MM.1S (cell line): ENCODE measurements at regions not wholly inside any gene's neighbourhood (a gene's known extent, or its start where the extent isn't known, plus 50 kb on each side); places are given as distances from the start of the nearest gene placed in this dataset.

ENCODE experiments used
- DNase-seq: peaks from one replicate; pipeline ENCODE4 v3.0.0-alpha.2; 2015
- H2AFZ ChIP-seq: fragments of 300-600 bp; sonication (generic); 2 replicates; pipeline ENCODE4 v1.6.0; 2016; ENCODE audit warnings: antibody characterized with exemption, low read length
- H3F3A ChIP-seq: fragments of 300-600 bp; sonication (generic); 2 replicates; pipeline ENCODE4 v1.6.1; 2016; ENCODE audit warnings: mild to moderate bottlenecking, antibody characterized with exemption, low read length, moderate library complexity, mixed read lengths; ENCODE audit not compliant: insufficient read depth
- H3K27ac ChIP-seq: fragments of 300-600 bp; sonication (generic); 2 replicates; pipeline ENCODE4 v1.5.1; 2016; ENCODE audit warnings: mild to moderate bottlenecking, low read length
- H3K27me3 ChIP-seq: fragments of 300-600 bp; sonication (generic); replicated peaks from 2 replicates; pipeline ENCODE4 v1.6.0; 2016; ENCODE audit warnings: low read length; ENCODE audit not compliant: insufficient read depth
- H3K36me3 ChIP-seq: fragments of 300-600 bp; sonication (generic); replicated peaks from 2 replicates; pipeline ENCODE4 v1.6.1; 2016; ENCODE audit warnings: mild to moderate bottlenecking, low read length, mixed read lengths; ENCODE audit not compliant: insufficient read depth
- H3K4me1 ChIP-seq: fragments of 300-600 bp; sonication (generic); 2 replicates; pipeline ENCODE4 v1.6.1; 2016; ENCODE audit warnings: low read length, mixed read lengths
- H3K4me2 ChIP-seq: fragments of 300-600 bp; sonication (generic); 2 replicates; pipeline ENCODE4 v1.6.0; 2016; ENCODE audit warnings: low read depth, low read length
- H3K4me3 ChIP-seq: fragments of 300-600 bp; sonication (generic); 2 replicates; pipeline ENCODE4 v1.5.1; 2016; ENCODE audit warnings: low read length, mixed read lengths
- H3K79me2 ChIP-seq: fragments of 300-600 bp; sonication (generic); 2 replicates; pipeline ENCODE4 v1.6.1; 2016; ENCODE audit warnings: mixed run types, low read length, mixed read lengths
- H3K9ac ChIP-seq: fragments of 300-600 bp; sonication (generic); 2 replicates; pipeline ENCODE4 v1.6.1; 2016; ENCODE audit warnings: low read length, mixed read lengths
- H3K9me2 ChIP-seq: fragments of 300-600 bp; sonication (generic); replicated peaks from 2 replicates; pipeline ENCODE4 v1.6.1; 2016; ENCODE audit warnings: mild to moderate bottlenecking, low read length, mixed read lengths; ENCODE audit not compliant: insufficient read depth
- H3K9me3 ChIP-seq: fragments of 300-600 bp; sonication (generic); replicated peaks from 2 replicates; pipeline ENCODE4 v1.6.1; 2016; ENCODE audit warnings: mild to moderate bottlenecking, low read length, mixed read lengths; ENCODE audit not compliant: insufficient read depth
- H4K20me1 ChIP-seq: fragments of 300-600 bp; sonication (generic); 2 replicates; pipeline ENCODE4 v1.6.1; 2016; ENCODE audit warnings: mild to moderate bottlenecking, low read length, moderate library complexity, mixed read lengths; ENCODE audit not compliant: insufficient read depth
- EZH2 ChIP-seq: fragments of 300-600 bp; sonication (generic); optimal IDR thresholded peaks from 2 replicates; pipeline ENCODE3; 2017; ENCODE audit warnings: low read depth, mild to moderate bottlenecking, antibody characterized with exemption, low read length, mixed read lengths
- EZH2phosphoT487 ChIP-seq: fragments of 300-600 bp; sonication (generic); IDR thresholded peaks from 2 replicates; pipeline ENCODE4 v1.6.1; 2018; ENCODE audit warnings: antibody characterized with exemption, low read length
- TF ChIP-seq, protein P1 (sequence below): fragments of 300-600 bp; sonication (generic); IDR thresholded peaks from 2 replicates; pipeline ENCODE4 v1.5.1; 2016; ENCODE audit warnings: antibody characterized with exemption, low read length, mixed read lengths

DNA sequence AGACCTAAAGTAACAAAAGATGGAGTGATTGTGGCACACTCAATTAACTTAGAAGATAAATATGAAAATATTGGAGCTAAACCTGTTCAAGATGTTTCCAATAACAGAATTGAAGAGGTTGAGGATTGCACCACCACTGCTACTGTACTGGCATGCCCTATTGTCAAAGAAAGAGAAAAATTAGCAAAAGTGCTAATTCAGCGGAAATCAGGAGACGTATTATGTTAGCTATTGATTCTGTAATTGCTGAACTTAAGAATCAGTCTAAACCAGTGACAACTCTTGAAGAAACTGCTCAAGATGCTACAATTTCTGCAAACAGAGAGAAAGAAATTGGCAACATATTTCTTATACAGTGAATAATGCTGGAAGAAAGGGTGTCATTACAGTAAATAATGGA, 754.4 kb downstream of the CDH18 start:
- DNase-seq, result no peak
- TF ChIP-seq EZH2phosphoT487 (no peak), EZH2 (no peak)
- TF ChIP-seq, protein P1, sequence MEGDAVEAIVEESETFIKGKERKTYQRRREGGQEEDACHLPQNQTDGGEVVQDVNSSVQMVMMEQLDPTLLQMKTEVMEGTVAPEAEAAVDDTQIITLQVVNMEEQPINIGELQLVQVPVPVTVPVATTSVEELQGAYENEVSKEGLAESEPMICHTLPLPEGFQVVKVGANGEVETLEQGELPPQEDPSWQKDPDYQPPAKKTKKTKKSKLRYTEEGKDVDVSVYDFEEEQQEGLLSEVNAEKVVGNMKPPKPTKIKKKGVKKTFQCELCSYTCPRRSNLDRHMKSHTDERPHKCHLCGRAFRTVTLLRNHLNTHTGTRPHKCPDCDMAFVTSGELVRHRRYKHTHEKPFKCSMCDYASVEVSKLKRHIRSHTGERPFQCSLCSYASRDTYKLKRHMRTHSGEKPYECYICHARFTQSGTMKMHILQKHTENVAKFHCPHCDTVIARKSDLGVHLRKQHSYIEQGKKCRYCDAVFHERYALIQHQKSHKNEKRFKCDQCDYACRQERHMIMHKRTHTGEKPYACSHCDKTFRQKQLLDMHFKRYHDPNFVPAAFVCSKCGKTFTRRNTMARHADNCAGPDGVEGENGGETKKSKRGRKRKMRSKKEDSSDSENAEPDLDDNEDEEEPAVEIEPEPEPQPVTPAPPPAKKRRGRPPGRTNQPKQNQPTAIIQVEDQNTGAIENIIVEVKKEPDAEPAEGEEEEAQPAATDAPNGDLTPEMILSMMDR, result no peak

DNA sequence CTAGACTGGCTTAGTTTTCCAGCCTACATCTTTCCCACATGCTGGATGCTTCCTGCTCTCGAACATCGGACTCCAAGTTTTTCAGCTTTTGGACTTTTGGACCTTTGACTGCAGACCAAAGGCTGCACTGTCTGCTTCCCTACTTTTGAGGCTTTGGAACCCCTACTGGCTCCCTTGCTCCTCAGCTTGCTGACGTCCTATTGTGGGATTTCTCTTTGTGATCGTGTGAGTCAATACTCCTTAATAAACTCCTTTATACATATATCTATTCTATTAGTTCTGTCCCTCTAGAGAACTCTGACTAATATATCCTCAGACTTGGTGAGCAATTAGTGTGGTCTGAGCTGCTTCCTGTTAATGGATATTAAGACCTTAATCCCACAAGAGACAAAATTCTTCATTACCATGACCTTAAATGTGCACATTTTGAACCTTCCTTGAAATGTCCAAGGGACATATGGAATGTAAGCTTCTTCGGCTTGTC, 752.9 kb downstream of the CDH18 start:
- no peak for DNase-seq
- H3K4me2 ChIP-seq, result no peak overlapping the region
- H3K36me3 ChIP-seq, result no peaks in the 10 kb centered on the region
- H3K9me3 ChIP-seq, result no peaks in the 10 kb centered on the region
- TF ChIP-seq EZH2phosphoT487, result no peak
- TF ChIP-seq EZH2, result no peak
- TF ChIP-seq, protein P1, result no peak
- H3K9me2 ChIP-seq, result no peaks in the 10 kb centered on the region
- no peaks in the 10 kb centered on the region for H3F3A ChIP-seq
- H3K27me3 ChIP-seq, result no peaks in the 10 kb centered on the region
- no peaks in the 10 kb centered on the region for H3K79me2 ChIP-seq
- no peaks in the 10 kb centered on the region for H3K4me1 ChIP-seq
- H4K20me1 ChIP-seq, result no peaks in the 10 kb centered on the region
- no peak overlapping the region for H2AFZ ChIP-seq
- H3K4me3 ChIP-seq, result no peak overlapping the region
- no peak overlapping the region for H3K27ac ChIP-seq
- H3K9ac ChIP-seq, result no peak overlapping the region

More for the DNA sequence above, 754.4 kb downstream of the CDH18 start:
- no peaks in the 10 kb centered on the region for H3K79me2 ChIP-seq
- H4K20me1 ChIP-seq, result no peaks in the 10 kb centered on the region
- H2AFZ ChIP-seq, result no peak overlapping the region
- H3K4me3 ChIP-seq, result no peak overlapping the region
- no peaks in the 10 kb centered on the region for H3F3A ChIP-seq
- no peak overlapping the region for H3K4me2 ChIP-seq
- no peaks in the 10 kb centered on the region for H3K9me2 ChIP-seq
- H3K36me3 ChIP-seq, result no peaks in the 10 kb centered on the region
- no peaks in the 10 kb centered on the region for H3K27me3 ChIP-seq
- no peaks in the 10 kb centered on the region for H3K4me1 ChIP-seq
- H3K9me3 ChIP-seq, result no peaks in the 10 kb centered on the region
- H3K9ac ChIP-seq, result no peak overlapping the region
- H3K27ac ChIP-seq, result no peak overlapping the region

DNA sequence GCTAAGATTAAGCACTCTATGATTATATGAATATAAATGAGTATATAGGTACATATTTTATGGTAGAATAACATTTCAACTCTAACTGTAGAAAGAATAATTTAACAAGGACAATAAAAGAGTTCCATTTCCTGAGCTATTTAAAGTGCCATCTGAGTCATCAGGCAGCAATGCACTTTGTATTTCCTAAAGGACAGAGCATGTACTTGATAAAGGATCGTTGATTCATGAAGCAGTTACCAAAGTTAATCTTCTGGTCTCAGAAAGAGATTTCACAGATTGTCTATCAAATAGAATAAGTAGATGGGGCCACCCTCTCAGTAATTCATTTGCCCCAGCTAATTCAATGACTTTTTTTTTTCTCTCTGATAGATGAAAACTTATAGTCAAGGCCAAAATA, 747.8 kb downstream of the CDH18 start:
- no peaks in the 10 kb centered on the region for H3K9me2 ChIP-seq
- no peak overlapping the region for H2AFZ ChIP-seq
- no peaks in the 10 kb centered on the region for H3K9me3 ChIP-seq
- H3K9ac ChIP-seq, result no peak overlapping the region
- H3K4me2 ChIP-seq, result no peak overlapping the region
- no peaks in the 10 kb centered on the region for H3K36me3 ChIP-seq
- no peak for DNase-seq
- TF ChIP-seq, protein P1, result no peak
- TF ChIP-seq EZH2phosphoT487 (no peak), EZH2 (no peak)
- no peaks in the 10 kb centered on the region for H3K27me3 ChIP-seq
- no peak overlapping the region for H3K4me3 ChIP-seq
- no peaks in the 10 kb centered on the region for H3K4me1 ChIP-seq
- H3F3A ChIP-seq, result no peaks in the 10 kb centered on the region
- no peaks in the 10 kb centered on the region for H3K79me2 ChIP-seq
- no peak overlapping the region for H3K27ac ChIP-seq
- no peaks in the 10 kb centered on the region for H4K20me1 ChIP-seq
